ENCODE measurements at regions not wholly inside any gene's neighbourhood (a gene's known extent, or its start where the extent isn't known, plus 50 kb on each side); places are given as distances from the start of the nearest gene placed in this dataset.

- TF ChIP-seq MEIS1 (CRISPR knock-in tag; IDR thresholded peaks at IDR 0.05; ENCODE audit: borderline replicate concordance): no peak
- no peak for TF ChIP-seq PBX3 (CRISPR knock-in tag; IDR thresholded peaks at IDR 0.05)
- no peak for TF ChIP-seq KLF9 (tag by site-specific recombination; IDR thresholded peaks at IDR 0.05; ENCODE audit: low read depth)
- no peak for TF ChIP-seq ZNF280D (tag by site-specific recombination; IDR thresholded peaks at IDR 0.05)
- no peak for TF ChIP-seq ATF2 (tag by site-specific recombination; IDR thresholded peaks at IDR 0.05; ENCODE audit: low read depth)
- H3K4me3 ChIP-seq (ENCODE audit: low read depth, low read length): no peak overlapping the region
- H3K9me3 ChIP-seq (ENCODE audit: control insufficient read depth, insufficient read depth, low read depth, low read length): no peaks in the 10 kb centered on the region
- H3K27ac ChIP-seq (ENCODE audit: extremely low read depth, low read depth, low read length): no peak overlapping the region
- H3K36me3 ChIP-seq (ENCODE audit: control insufficient read depth in 2 of 2, insufficient read depth in 1 of 2, low read length in 2 of 2): no peaks in the 10 kb centered on the region
- ChIA-PET POLR2A (no interaction called here), CTCF (interaction anchor here (0.7 kb wide), 1 partner anchor 11 kb away, joined by 4 read pairs; no protein-coding TSS in a partner anchor)
- H3K4me1 ChIP-seq (ENCODE audit: control insufficient read depth, insufficient read depth, low read length): no peaks in the 10 kb centered on the region
These were observed 75.8 kb downstream of the OR13A1 start for GRCh38 chr10:45239642-45240041.

GRCh38 chr10:45241865-45242520 lies 73.4 kb downstream of the OR13A1 start:
- Histone ChIP-seq H3K9me3 (ENCODE audit: control insufficient read depth, insufficient read depth, low read depth, low read length) (no peaks in the 10 kb centered on the region), H3K36me3 (ENCODE audit: control insufficient read depth in 2 of 2, insufficient read depth in 1 of 2, low read length in 2 of 2) (no peaks in the 10 kb centered on the region), H3K4me3 (ENCODE audit: low read depth, low read length) (no peak overlapping the region), H3K4me1 (ENCODE audit: control insufficient read depth, insufficient read depth, low read length) (no peaks in the 10 kb centered on the region), H3K27ac (ENCODE audit: extremely low read depth, low read depth, low read length) (no peak overlapping the region)
- TF ChIP-seq ZNF132 (tag by site-specific recombination; IDR thresholded peaks at IDR 0.05; ENCODE audit: borderline replicate concordance): no peak
- no peak for TF ChIP-seq INSM2 (tag by site-specific recombination; IDR thresholded peaks at IDR 0.05)
- no peak for TF ChIP-seq ZNF600 (tag by site-specific recombination; IDR thresholded peaks at IDR 0.05)
- TF ChIP-seq ZNF24 (tag by site-specific recombination; IDR thresholded peaks at IDR 0.05): no peak
- no peak for TF ChIP-seq ZNF658 (tag by site-specific recombination; IDR thresholded peaks at IDR 0.05)
- POLR2A ChIA-PET: no interaction called here
- CTCF ChIA-PET: interaction anchor here (0.6 kb wide), 1 partner anchor 1992 kb away, joined by 3 read pairs; no protein-coding TSS in a partner anchor

- no peaks in the 10 kb centered on the region for H3K36me3 ChIP-seq (ENCODE audit: control insufficient read depth in 2 of 2, insufficient read depth in 1 of 2, low read length in 2 of 2)
- CTCF ChIA-PET: interaction anchor here (2.8 kb wide), 1 partner anchor 8 kb away, joined by 10 read pairs; no protein-coding TSS in a partner anchor
- no peak overlapping the region for H3K27ac ChIP-seq (ENCODE audit: extremely low read depth, low read depth, low read length)
- H3K4me1 ChIP-seq (ENCODE audit: control insufficient read depth, insufficient read depth, low read length): no peaks in the 10 kb centered on the region
- H3K9me3 ChIP-seq (ENCODE audit: control insufficient read depth, insufficient read depth, low read depth, low read length): no peaks in the 10 kb centered on the region
- H3K4me3 ChIP-seq (ENCODE audit: low read depth, low read length): no peak overlapping the region
- POLR2A ChIA-PET: no interaction called here
- TF ChIP-seq HIC1 (tag by site-specific recombination; IDR thresholded peaks at IDR 0.05): no peak
- TF ChIP-seq PRDM2 (tag by site-specific recombination; IDR thresholded peaks at IDR 0.05; ENCODE audit: borderline replicate concordance): no peak
- no peak for TF ChIP-seq ZNF843 (tag by site-specific recombination; IDR thresholded peaks at IDR 0.05)
These were observed 72.1 kb downstream of the OR13A1 start for GRCh38 chr10:45243261-45243660.

All from HEK293 (cell line).